ENCODE measurements at regions not wholly inside any gene's neighbourhood (a gene's known extent, or its start where the extent isn't known, plus 50 kb on each side); places are given as distances from the start of the nearest gene placed in this dataset.
A peak's percentile ranks its signal among the peaks of the same experiment; 100 is the strongest.
"Not testable (repeated sequence)": the region's sequence is repeated elsewhere in the genome, so short reads cannot be mapped to it uniquely, and the experiment has no call there.

DNA sequence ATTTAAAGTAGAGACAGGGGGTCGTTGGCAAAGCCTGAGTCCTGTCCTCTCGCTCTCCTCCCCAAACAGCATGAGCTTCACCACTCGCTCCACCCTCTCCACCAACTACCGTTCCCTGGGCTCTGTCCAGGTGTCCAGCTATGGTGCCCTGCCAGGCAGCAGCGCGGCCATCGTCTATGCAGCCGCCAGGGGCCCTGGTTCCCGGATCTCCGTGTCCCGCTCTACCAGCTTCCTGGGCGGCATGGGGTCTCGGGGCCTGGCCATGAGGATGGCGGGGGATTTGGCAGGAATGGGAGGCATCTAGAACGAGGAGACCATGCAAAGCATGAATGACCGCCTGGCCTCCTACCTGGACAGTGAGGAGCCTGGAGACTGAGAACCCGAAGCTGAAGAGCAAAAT is 1117.2 kb upstream of the MIR17HG start:
- DNase-seq: no peak

DNA sequence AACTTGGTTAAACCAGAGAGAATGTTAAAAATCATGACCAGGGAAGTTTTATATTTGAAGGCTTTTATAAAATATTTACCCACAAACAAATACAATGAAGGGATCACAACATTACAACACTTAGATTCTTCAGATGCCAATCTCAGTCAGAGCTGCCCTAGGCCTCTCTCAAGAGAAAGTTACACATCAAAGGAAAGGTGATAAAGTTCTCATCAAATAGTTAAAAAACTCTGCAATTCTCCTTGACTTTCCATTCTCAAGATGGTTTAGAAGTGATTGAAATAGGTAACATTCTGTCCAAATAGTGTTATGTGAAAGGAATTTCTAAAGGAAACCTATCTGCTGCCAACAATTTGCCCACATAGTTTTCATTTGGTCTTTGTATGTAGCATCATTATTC is 1115.2 kb upstream of the MIR17HG start:
- no peak for DNase-seq

DNA sequence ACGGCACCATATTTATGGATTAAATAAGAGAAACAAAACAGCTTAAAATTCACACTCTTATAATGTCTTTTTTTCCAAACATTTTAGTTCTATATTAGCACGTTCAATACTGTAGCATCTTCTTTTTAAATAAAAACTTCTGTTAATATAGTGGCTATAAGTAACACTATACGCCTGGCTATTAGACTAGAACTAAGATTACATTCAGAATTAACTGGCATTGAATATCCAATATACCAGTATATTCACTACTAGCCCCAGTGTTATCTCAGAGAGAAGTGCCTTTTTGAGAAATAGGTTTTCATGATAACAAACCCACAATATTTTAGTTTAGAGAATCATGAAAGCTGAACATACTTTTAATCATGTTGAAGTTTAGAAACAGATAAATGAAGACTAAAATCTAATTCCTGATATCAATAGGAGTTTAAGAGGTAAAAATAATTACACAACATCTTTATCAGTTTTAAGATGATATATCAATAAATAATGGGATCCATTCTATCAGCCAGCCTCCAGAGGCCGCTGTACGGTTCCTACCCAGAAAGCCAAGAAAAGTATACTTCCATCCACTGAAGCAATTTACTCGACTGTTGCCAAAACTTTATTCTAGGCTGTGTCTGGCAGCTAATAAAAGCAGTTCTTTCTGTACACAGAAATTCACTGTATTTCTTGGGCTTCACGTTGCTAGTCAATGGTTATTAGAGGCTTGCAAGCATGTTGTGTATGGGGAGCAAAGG is 1113.4 kb upstream of the MIR17HG start:
- DNase-seq: peak; percentile 4

DNA sequence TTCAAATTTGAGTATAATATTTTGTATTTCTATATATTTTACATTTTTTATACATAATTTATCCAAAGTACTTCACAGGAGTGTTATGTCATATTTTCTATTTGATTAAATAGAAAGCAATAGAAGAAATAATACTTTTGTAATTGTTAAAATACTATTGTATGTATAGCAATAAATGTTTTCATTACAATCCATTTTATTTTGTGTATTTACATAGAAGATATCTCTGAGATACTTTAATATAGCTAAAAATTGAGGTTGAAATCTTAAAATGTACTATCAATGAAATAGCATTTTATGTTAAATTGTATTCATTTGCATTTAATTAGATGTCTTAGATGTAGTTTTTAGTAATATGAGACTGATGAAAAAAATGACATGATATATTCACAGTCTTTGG is 1109.6 kb upstream of the MIR17HG start:
- DNase-seq: no peak

DNA sequence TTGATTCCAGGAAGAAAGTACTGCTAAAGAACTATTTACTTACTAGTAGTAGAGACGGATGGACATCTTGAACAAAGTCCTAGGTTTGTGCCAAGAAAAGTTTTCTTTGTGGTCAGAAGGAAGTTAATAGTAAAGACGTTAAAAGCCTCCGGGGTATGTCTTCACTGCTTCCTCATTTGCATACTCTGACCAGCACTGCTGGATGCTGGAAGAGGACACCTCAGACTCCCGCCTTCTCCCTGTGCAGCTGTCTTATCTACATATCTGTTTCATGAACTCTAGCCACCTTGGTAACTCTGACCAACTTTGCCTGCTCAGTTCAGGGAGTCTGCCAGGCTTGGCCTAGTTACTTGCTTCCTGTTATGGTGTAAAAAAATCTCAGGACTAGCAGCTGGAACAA is 1109.1 kb upstream of the MIR17HG start:
- DNase-seq: no peak

DNA sequence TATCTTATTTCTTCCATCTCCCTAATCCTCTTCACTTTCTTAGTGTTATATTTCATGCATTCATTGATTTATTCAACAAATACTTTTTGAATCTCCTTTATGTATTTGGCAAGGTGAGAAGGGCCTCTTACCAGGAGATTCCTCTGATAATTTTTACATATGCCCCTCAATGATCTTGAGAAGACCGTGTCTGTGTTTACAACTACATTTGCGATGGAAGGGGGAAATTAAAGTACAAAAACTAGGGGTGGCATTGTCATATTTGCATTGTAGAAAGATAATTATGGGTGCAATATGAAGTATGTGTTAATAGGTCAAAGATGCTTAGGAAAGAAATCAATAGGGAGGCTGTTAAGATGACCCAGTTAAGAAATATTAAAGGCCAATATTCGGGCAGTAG is 1108.4 kb upstream of the MIR17HG start:
- no peak for DNase-seq

DNA sequence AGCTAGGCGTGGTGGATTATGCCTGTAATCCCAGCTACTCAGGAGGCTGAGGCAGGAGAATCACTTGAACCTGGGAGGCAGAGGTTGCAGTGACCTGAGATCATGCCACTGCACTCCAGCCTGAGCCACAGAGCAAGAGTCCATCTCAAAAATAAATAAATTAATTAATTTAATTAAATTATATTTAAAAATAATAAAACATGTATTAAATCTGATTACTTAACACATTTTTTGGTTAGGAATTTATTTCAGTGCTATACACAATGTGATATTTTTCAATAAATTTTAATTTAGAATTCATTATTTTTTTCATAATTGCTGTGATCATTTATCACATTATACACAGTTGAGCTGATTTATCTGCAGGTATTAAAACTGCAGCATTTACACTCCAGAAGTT is 1101.5 kb upstream of the MIR17HG start:
- no peak for DNase-seq

DNA sequence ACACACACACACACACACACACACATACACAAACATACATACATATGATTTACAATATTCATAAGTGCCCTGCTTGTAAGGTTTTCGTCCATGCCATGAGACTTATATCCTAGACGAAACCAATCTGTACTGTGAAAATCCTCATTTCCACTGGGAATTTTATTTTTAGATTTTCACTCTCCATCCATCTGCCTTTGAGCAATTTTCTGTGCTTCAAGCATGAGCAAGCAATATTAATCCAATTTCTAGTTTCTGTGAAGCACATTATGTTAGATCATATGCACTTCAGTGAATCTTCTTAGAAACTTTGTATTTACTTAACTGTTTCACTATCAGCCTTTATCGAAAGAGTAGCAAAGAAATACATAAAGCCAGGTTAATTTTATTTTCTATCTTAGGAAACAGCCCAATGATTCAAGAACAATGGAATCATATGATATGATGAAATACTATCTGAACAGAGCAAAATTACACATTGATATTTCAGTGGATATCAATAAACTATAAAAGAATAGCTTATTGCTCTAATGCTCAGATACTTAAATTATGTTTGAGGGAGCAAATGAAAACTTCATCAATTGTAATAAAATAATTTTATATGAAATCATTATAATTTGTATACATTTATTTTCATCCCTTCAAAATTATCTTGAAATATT is 1100.7 kb upstream of the MIR17HG start:
- DNase-seq: no peak

DNA sequence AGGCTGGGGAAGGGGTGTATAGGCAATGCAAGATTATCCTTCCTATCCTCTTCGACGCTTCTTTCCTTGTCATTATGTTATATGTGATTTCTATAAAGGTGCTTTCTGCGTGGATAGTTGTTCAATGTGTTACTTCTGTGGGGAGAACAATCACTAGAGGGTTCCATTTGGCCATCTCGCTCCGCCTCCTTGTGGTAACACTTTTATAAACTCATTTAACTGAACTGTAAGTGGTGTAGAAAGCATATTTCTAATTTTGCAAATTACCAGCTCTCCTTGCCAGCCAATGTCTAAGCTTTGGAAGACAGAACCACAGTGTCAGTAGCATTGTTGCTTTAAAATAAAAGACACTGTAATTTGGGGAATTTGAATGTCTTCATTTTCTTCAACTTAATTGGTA is 1093.7 kb upstream of the MIR17HG start:
- DNase-seq: no peak

DNA sequence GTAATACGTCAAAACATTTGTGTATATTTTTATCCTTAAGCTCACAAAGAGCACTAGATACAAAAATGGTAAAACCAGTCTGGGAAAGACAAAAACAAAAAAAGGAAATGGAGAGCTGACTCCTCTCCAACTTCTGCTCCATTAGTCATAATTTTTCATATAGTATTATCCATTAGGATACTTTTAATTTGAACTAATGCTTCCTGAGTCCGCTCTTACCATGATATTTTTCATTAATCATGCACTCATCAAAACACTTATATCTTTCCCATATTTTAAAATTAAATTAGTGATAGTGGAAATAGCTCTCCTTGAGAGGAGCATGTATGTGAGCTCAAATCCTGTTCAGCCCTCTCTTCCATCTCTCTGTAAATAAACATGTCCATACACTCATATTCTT is 1093.0 kb upstream of the MIR17HG start:
- no peak for DNase-seq

DNA sequence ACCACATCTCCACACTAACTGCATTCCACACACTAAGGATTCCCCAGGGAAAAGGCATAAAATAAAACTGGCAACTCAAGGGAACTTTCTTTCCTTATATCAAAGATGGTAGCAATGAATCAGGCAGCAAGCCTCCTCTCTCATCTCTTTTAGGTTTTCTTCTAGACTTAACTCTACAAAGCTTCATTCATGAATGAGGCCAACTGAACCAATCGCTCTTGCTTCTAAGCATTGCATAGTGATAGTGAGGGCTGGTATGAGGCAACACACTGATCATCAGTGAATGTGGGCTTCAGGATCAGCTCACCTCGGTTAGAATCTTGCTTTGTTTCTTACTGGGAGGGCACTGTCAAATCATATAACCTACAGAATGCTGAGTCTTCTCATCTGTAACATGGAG is 1090.7 kb upstream of the MIR17HG start:
- no peak for DNase-seq

DNA sequence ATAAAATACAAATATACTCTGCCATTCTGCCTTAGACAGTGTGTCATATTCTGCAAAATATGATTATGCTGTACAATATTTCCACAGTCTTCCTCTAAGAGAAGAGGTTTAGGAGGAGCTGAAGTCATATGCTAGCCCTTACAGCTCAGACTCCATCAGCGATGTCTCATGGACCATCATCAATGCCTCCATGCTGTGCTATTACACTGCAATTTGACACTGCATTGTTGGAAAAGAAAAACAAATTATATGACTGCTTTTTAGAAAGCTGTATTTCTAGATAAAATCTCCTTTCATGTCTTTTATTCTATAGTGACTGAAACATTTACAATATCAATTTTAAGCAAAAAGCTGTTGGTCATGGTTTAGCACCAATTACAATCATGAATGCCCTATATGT is 1089.4 kb upstream of the MIR17HG start:
- no peak for DNase-seq

DNA sequence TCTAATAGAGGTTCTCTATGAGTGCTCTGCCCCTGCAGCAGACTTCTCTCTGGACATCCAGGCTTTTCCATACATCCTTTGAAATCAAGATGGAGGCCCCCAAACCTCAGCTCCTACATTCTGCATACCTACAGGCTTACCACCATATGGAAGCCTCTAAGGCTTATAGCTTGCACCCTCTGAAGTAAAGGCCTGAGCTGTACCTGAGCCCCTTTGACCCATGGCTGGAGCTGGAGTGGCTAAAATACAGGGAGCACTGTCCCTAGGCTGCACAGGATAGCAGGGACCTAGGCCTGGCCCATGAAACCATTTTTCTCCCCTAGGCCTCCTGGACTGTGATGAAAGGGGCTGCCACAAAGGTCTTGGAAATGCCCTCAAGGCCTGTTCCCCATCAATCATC is 1086.1 kb upstream of the MIR17HG start:
- no peak for DNase-seq

DNA sequence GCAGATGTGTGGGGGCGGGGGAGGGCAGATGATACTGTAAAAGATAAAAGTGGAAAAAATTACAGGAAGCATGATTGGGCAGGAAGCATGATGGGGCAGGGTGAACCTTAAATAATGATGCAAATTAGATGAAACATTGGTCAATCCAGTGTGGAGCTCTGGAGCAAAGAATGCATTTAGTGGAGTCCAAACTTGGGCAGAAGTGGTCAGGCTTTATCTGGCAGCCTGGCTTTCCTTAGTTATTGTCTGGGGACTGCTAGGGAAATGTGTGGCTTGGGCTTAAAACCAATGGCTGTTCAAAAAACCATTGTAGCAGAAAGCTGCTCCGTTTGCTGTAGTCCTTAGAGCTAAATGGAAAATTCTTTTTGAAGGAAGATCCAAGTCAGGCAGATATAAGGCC is 1077.3 kb upstream of the MIR17HG start:
- no peak for DNase-seq

DNA sequence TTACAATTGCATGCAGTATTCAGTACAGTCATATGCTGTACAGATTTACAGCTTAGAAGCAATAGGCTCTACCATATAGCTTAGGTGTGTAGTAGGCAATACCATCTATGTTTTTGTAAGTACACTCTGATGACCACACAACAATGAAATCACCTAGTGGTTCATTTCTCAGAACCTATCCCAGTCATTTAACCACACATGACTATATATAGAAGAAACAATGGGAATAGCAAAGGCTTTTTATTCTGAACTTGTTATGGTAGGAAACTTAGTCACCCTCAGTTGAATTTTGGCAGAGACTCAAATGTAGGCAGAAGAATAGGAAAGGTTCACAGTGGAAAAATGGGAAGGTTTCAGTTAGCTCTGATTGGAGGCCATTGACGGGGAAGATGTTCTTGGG is 1075.1 kb upstream of the MIR17HG start:
- no peak for DNase-seq

DNA sequence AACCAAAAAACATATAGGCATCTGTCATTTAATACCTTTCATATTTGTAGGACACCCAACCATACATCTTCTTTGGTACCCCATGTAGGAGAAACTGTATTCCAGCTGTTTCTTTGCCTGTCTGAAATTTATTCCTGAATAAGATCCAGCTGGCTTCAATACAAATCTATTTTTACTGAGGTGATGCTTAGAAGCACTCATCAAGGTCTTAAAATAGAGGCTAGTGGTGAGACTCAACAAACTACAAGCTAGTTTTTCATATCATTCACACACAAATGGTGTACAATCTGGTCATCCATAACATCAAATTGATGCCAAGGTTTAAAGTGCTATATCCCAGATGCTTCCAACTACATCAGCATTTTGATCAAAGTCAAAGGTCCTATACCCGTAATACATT is 1071.3 kb upstream of the MIR17HG start:
- DNase-seq: no peak

DNA sequence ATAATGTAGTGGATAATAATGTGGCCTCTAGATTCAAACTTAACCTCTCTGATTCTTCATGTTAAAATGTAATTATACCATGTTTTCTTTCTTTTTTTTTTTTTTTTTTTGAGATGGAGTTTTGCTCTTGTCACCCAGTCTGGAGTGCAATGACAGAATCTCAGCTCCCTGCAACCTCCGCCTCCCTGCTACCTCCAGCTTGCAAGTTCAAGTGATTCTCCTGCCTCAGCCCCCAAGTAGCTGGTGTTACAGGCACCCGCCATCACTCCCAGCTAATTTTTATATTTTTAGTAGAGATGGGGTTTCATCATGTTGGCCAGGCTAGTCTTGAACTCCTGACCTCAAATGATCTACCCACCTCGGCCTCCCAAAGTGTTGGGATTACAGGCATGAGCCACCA is 1069.3 kb upstream of the MIR17HG start:
- not testable (repeated sequence) for DNase-seq

DNA sequence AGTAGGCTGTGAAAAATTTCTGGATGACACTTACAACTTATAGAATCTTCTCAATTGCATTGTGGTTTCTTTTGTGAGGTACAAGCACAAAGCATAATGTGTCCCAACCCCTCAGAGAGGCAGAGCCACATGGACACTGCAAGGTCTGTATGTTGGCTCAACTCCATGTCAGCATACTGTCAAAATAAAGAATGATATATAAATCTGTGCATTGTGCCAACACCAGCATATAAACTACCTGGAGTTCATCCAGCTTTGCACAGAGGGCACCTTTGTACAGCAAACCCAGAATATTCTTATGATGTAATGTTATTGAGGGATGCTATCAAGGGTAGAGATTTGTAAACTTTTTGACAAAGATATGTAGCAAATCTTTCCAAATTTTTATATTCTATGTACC is 1065.8 kb upstream of the MIR17HG start:
- no peak for DNase-seq

DNA sequence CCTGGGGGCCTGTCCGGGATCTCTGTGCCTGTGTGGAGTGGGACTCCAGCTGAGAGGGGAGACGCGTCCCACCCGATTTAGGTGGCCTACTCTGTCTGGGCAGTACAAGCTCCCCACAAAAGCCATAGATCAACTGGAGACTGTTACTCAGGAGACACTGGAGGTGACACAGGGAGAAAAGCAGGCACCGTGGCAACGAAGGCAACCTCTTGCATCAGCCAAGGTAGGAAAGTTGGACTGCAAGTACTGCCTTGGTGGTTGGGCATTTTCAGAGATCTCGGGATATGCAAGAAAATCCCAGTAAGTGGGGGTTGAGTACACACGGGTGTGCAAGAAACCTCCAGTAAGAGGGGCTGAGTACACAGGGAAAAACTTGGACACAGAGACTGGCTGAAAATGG is 1060.0 kb upstream of the MIR17HG start:
- DNase-seq: no peak

DNA sequence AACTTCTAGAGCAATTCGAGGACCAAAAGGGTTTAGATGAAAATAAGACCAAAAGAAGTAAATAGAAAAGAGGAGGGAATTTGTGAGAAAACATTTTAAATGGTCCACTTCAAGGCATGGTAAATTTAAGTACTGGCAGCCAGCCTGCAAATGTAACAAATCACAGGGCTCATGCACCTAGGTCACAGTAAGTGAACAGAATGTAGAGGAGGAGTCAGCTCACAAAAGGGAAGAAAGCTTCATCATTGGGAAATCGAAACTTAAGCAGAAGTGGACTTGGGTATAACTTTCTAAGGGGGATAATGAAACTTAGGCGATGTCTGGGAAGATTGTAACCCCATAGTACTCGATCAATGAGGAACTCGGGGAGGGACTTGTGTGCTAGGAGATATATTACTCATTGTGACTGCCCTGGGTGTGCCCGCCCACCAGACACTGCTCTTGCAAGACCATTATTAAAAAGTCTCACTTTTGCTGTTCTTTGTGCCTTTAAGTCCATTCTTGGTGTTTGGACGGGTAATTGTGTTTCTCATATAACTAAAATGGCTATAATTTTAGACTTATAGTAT is 1053.6 kb upstream of the MIR17HG start:
- DNase-seq: peak; percentile 2

DNA sequence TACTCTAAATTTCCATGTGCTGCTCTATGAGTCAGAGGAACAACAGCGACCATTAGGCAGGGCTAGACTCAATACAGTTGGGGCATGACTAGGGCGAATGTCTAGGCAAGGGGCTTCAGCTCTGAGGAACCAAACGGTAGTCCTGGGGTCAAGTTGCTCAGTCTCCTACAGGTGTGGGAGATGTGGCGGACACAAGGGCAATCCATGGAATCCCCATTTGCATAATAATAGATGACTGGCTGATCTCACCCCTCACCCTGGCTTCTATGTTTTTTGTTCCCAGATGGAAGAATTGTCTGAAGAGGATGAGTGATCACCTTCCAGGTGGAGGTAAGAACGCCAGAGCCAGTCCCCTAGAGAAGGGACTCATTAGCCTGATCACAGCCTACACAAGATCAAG is 1048.2 kb upstream of the MIR17HG start:
- DNase-seq: no peak

DNA sequence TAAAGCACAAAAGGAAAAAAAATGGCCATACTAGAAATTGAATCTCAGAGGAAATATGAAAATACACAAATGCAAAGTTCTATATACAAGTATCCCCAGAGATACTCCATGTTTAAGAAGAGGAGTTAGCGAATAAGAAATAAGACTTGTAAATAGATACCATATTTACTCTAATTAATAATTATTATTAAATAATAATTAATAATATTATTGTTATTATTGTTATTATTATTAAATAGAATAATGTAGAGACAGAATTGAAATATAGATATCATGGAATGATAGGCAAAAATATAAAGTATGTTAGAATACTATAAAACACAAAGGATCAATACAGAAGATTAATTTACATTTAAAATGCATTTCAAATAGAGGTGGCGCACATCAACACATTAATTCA is 1047.5 kb upstream of the MIR17HG start:
- DNase-seq: no peak

DNA sequence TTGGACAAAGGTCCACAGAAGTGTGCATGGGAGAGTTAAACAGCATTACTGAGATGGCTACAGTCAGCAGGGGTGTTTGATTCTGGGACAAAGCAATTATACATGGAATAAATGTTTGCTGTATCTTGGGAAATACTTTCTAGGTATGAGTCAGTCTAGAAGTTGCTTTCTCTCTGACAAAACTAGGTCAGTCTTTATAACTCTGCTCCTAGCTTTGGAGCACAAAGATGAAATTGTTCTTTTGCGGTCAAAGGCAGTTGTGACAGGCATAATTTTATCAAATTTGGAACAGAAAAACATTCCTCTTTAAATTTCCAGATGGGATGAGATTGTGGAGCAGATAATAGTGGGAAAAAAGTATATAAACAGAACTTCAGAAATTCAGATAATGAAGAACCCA is 1045.4 kb upstream of the MIR17HG start:
- DNase-seq: no peak

DNA sequence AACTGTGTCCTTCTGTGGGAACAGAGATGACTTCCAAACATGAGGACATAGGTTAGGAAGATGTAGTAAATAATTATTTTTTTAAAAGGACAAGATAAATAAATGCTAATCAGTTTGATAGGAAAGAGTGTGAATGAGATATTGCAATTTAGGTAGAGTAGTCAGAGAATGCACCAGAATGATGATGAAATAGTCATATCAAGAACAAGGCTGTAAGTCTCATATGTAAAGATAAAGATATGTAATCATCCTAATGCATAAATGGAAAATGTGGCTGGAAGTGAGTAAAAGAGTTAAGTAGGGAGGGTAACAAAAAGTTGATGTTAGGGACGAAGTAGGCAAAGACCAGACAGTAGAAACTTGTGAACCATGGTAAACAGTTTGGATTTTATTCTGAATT is 1041.7 kb upstream of the MIR17HG start:
- no peak for DNase-seq

DNA sequence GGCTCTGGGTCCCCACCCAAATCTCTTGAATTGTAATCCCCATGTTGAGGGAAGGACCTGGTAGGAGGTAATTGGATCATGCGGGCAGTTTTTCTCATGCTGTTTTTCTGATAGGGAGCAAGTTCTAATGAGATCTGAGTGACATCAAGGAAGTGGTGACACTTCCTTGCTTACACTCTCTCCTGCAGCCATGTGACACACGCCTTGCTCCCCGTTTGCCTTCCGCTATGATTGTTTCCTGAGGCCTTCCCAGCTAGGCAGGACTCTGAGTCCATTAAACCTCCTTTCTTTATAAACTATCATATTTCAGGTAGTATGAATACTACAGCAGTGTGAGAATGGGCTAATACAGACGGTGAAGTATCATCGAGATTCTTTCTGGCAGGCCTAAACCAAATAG is 1040.4 kb upstream of the MIR17HG start:
- no peak for DNase-seq
